ENCODE measurements at regions not wholly inside any gene's neighbourhood (a gene's known extent, or its start where the extent isn't known, plus 50 kb on each side); places are given as distances from the start of the nearest gene placed in this dataset.

GRCh38 chr3:189449084-189449483 lies 182.1 kb upstream of the TP63 start:
- TF ChIP-seq, protein P1, sequence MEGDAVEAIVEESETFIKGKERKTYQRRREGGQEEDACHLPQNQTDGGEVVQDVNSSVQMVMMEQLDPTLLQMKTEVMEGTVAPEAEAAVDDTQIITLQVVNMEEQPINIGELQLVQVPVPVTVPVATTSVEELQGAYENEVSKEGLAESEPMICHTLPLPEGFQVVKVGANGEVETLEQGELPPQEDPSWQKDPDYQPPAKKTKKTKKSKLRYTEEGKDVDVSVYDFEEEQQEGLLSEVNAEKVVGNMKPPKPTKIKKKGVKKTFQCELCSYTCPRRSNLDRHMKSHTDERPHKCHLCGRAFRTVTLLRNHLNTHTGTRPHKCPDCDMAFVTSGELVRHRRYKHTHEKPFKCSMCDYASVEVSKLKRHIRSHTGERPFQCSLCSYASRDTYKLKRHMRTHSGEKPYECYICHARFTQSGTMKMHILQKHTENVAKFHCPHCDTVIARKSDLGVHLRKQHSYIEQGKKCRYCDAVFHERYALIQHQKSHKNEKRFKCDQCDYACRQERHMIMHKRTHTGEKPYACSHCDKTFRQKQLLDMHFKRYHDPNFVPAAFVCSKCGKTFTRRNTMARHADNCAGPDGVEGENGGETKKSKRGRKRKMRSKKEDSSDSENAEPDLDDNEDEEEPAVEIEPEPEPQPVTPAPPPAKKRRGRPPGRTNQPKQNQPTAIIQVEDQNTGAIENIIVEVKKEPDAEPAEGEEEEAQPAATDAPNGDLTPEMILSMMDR (IDR thresholded peaks at IDR 0.05; ENCODE audit: low read depth, low read length): no peak
- no peak for TF ChIP-seq POLR2A (IDR thresholded peaks at IDR 0.05; ENCODE audit: extremely low read depth, insufficient read length)
- no peak for TF ChIP-seq MYC (IDR thresholded peaks at IDR 0.05; ENCODE audit: low read depth, low read length)

Measured in NB4 (cell line).